ENCODE measurements at regions not wholly inside any gene's neighbourhood (a gene's known extent, or its start where the extent isn't known, plus 50 kb on each side); places are given as distances from the start of the nearest gene placed in this dataset.

DNA sequence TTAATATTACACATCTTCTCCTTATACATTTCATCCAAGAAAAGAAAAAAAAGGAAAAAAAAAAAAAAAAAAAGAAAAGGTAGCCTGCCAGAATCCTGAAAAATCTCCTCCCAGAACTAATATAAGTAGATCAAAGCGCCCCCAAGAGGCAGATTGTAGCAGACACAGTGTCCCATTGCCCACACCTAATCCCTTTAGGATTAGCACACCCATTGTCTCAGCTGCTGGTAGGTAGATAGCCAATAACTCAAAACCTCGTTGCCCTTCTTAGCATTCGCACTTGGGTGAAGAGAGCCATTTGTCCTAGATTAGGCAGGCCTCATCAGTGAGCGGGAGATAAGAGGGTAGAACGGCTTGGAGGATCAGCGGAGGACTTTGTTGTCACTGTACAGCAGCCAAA is 100.2 kb upstream of the SORCS1 start:
- no peaks in the 10 kb centered on the region for H3K27me3 ChIP-seq (ENCODE audit: control insufficient read depth, insufficient read depth, low read length)
- ChIA-PET POLR2A (no interaction called here), CTCF (no interaction called here)
- H3K9me3 ChIP-seq (ENCODE audit: control insufficient read depth, insufficient read depth, low read length), result peaks cover 16% of the 10 kb centered on the region
- no peak overlapping the region for H3K4me3 ChIP-seq (ENCODE audit: low read depth, low read length)
- no peak overlapping the region for H3K27ac ChIP-seq (ENCODE audit: low read depth, low read length)
- TF ChIP-seq, protein P1, sequence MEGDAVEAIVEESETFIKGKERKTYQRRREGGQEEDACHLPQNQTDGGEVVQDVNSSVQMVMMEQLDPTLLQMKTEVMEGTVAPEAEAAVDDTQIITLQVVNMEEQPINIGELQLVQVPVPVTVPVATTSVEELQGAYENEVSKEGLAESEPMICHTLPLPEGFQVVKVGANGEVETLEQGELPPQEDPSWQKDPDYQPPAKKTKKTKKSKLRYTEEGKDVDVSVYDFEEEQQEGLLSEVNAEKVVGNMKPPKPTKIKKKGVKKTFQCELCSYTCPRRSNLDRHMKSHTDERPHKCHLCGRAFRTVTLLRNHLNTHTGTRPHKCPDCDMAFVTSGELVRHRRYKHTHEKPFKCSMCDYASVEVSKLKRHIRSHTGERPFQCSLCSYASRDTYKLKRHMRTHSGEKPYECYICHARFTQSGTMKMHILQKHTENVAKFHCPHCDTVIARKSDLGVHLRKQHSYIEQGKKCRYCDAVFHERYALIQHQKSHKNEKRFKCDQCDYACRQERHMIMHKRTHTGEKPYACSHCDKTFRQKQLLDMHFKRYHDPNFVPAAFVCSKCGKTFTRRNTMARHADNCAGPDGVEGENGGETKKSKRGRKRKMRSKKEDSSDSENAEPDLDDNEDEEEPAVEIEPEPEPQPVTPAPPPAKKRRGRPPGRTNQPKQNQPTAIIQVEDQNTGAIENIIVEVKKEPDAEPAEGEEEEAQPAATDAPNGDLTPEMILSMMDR (IDR thresholded peaks at IDR 0.05; ENCODE audit: low read depth, low read length), result no peak
- no peak for DNase-seq (ENCODE audit: low read depth, low spot score)

GRCh38 chr10:107244122-107244521 is 79.6 kb upstream of the SORCS1 start:
- TF ChIP-seq, protein P1 (IDR thresholded peaks at IDR 0.05; ENCODE audit: low read depth, low read length), result no peak
- ChIA-PET CTCF (no interaction called here), POLR2A (no interaction called here)
- H3K27ac ChIP-seq (ENCODE audit: low read depth, low read length), result no peak overlapping the region
- H3K27me3 ChIP-seq (ENCODE audit: control insufficient read depth, insufficient read depth, low read length), result no peaks in the 10 kb centered on the region
- no peak for DNase-seq (ENCODE audit: low read depth, low spot score)
- peaks cover under 1% of the 10 kb centered on the region; the same call in 1 of the 2 replicates for H3K9me3 ChIP-seq (ENCODE audit: control insufficient read depth, insufficient read depth, low read length)
- H3K4me3 ChIP-seq (ENCODE audit: low read depth, low read length), result no peak overlapping the region

- H3K4me3 ChIP-seq (ENCODE audit: low read depth, low read length), result no peak overlapping the region
- peaks cover 5% of the 10 kb centered on the region; the same call in 1 of the 2 replicates for H3K9me3 ChIP-seq (ENCODE audit: control insufficient read depth, insufficient read depth, low read length)
- TF ChIP-seq, protein P1 (IDR thresholded peaks at IDR 0.05; ENCODE audit: low read depth, low read length), result no peak
- DNase-seq (ENCODE audit: low read depth, low spot score), result no peak
- POLR2A ChIA-PET, result no interaction called here
- no peaks in the 10 kb centered on the region for H3K27me3 ChIP-seq (ENCODE audit: control insufficient read depth, insufficient read depth, low read length)
- CTCF ChIA-PET, result no interaction called here
- no peak overlapping the region for H3K27ac ChIP-seq (ENCODE audit: low read depth, low read length)
Measured at GRCh38 chr10:107238275-107238674, 73.8 kb upstream of the SORCS1 start.

DNA sequence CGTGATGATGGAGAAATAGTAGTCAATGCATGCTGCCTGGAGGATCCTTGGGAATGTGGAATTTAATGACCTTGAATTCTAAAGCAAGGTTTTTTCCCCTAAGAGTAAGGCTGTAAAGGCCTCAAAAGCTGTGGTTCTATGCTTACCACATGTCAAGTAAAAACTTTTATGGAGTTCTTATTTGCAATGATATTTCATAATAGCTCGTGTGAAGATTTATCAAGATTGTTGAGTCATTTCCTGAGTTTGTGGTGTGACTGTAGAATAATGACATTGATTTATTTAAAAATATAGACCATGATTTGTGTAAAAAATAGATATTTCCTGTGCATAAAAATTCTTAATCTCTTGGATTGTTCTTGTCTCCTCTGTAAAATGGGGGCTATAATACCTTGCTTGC is 67.5 kb upstream of the SORCS1 start:
- H3K4me3 ChIP-seq (ENCODE audit: low read depth, low read length), result no peak overlapping the region
- no peak overlapping the region for H3K27ac ChIP-seq (ENCODE audit: low read depth, low read length)
- ChIA-PET CTCF (no interaction called here), POLR2A (no interaction called here)
- no peak for DNase-seq (ENCODE audit: low read depth, low spot score)
- peaks cover 7% of the 10 kb centered on the region; the same call in 1 of the 2 replicates for H3K9me3 ChIP-seq (ENCODE audit: control insufficient read depth, insufficient read depth, low read length)
- TF ChIP-seq, protein P1 (IDR thresholded peaks at IDR 0.05; ENCODE audit: low read depth, low read length), result no peak
- H3K27me3 ChIP-seq (ENCODE audit: control insufficient read depth, insufficient read depth, low read length), result no peaks in the 10 kb centered on the region

DNA sequence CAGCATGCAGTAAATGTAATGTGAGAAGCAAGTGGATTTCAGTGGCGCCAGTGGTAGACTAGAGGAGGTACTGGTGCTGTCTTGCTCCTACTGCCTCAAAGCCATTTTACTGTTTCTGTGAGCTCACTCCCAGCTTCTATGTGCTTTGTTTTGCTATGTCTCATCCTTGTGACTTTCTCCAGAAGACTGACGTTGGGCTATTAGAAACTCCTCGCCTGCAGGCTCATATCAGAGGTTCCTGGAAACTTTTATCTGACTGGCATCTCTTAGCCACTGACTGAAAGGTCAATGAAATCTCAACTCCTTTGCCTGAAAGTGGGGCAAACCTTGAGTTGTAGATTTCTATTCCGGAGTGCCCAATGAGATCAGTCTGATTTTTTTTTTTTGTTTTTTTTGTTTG is 66.4 kb upstream of the SORCS1 start:
- H3K9me3 ChIP-seq (ENCODE audit: control insufficient read depth, insufficient read depth, low read length), result peaks cover 7% of the 10 kb centered on the region; the same call in 1 of the 2 replicates
- no peak for DNase-seq (ENCODE audit: low read depth, low spot score)
- ChIA-PET CTCF (no interaction called here), POLR2A (no interaction called here)
- no peak overlapping the region for H3K27ac ChIP-seq (ENCODE audit: low read depth, low read length)
- no peaks in the 10 kb centered on the region for H3K27me3 ChIP-seq (ENCODE audit: control insufficient read depth, insufficient read depth, low read length)
- TF ChIP-seq, protein P1 (IDR thresholded peaks at IDR 0.05; ENCODE audit: low read depth, low read length), result no peak
- H3K4me3 ChIP-seq (ENCODE audit: low read depth, low read length), result no peak overlapping the region
